Spinal cord (tissue), 9 donors: ENCODE measurements at regions not wholly inside any gene's neighbourhood (a gene's known extent, or its start where the extent isn't known, plus 50 kb on each side); places are given as distances from the start of the nearest gene placed in this dataset.
"Not testable (repeated sequence)": the region's sequence is repeated elsewhere in the genome, so short reads cannot be mapped to it uniquely, and the experiment has no call there.

Source experiments
- DNase-seq, 6 donors: peaks; one replicate each; pipeline versions ENCODE4 v3.0.0 to v3.0.0-alpha.2; 2013 to 2015; ENCODE audit warnings: low spot score in 6 of 6, low read depth in 4 of 6
- H3K27ac ChIP-seq: one replicate; pipeline ENCODE4 v1.5.1; 2013; ENCODE audit warnings: low read depth, low read length, control low read depth
- H3K27me3 ChIP-seq: one replicate; pipeline ENCODE4 v1.6.1; 2013; ENCODE audit warnings: low read length; ENCODE audit not compliant: control insufficient read depth, insufficient read depth
- H3K36me3 ChIP-seq: one replicate; pipeline ENCODE4 v1.6.1; 2013; ENCODE audit warnings: low read length; ENCODE audit not compliant: control insufficient read depth, insufficient read depth
- H3K4me1 ChIP-seq: one replicate; pipeline ENCODE4 v1.6.1; 2013; ENCODE audit warnings: low read length; ENCODE audit not compliant: control insufficient read depth, insufficient read depth
- H3K4me3 ChIP-seq: one replicate; pipeline ENCODE4 v1.5.1; 2013; ENCODE audit warnings: low read depth, low read length, control low read depth
- H3K9me3 ChIP-seq: one replicate; pipeline ENCODE4 v1.6.1; 2013; ENCODE audit warnings: low read length; ENCODE audit not compliant: control insufficient read depth, insufficient read depth
- WGBS: methylation state at CpG from one replicate; pipeline ENCODE4 v1.1.5; 2013; ENCODE audit warnings: missing lambda C conversion rate; ENCODE audit not compliant: insufficient coverage; 5-methylcytosine and 5-hydroxymethylcytosine counted together
- donor health status: healthy.

DNA sequence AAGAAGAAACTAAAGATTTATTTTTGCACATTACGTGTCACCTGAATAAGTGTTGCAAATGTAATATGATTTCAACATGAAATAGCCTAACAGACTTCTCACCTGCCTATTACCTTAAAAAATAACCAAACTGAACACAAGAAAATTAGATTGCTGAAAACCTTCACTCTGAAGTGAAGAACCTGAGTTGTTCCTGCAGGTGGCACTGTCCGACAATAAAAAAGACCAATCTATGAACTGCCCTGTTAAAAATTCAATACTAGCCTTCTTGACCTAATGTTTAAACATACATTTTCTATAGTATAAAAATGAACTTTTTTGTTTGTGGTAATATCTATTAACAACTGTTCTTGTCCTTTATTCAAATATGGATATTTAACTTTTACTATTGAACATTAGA, 69.2 kb upstream of the PNPLA4 start:
- no peaks in the 10 kb centered on the region for H3K4me1 ChIP-seq
- WGBS, result no CpG with 5 or more reads among the region's 2 CpGs
- H3K27ac ChIP-seq, result no peak overlapping the region
- DNase-seq, result peak in 5 of 6 donors; percentile 11 to 83 (median 48)
- H3K27me3 ChIP-seq, result peaks cover 10% of the 10 kb centered on the region
- no peaks in the 10 kb centered on the region for H3K36me3 ChIP-seq
- no peaks in the 10 kb centered on the region for H3K9me3 ChIP-seq
- H3K4me3 ChIP-seq, result no peak overlapping the region

DNA sequence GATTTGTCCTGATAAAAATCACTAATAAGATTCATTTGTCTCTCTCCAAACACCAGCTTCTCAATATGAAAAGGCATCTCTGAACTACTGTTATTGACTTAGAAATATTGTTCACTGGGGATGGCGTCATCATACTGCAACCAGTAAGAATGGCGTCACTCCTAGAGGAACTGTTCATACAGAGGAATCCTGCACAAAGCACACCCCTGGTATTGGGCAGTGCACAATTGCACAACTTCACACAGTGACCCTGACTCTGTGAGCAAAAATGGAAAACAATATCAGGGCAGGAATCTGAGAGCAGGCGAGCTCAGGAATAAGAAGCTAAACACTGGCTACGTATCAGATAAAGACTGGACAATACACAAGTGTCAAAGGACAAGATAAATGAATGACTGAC, 66.7 kb upstream of the PNPLA4 start:
- no peak for DNase-seq
- WGBS, result 91% methylated on average over 4 of the region's 4 CpGs
- no peak overlapping the region for H3K27ac ChIP-seq
- no peak overlapping the region for H3K4me3 ChIP-seq
- H3K36me3 ChIP-seq, result no peaks in the 10 kb centered on the region
- peaks cover 17% of the 10 kb centered on the region for H3K27me3 ChIP-seq
- no peaks in the 10 kb centered on the region for H3K9me3 ChIP-seq
- no peaks in the 10 kb centered on the region for H3K4me1 ChIP-seq

- not testable (repeated sequence) for H3K36me3 ChIP-seq, H3K9me3 ChIP-seq, H3K27ac ChIP-seq, H3K4me1 ChIP-seq, H3K4me3 ChIP-seq, DNase-seq
- peaks cover 18% of the 10 kb centered on the region for H3K27me3 ChIP-seq
- 92% methylated on average over 4 of the region's 6 CpGs for WGBS
Observed at GRCh38 chrX:7988013-7988759, 61.0 kb upstream of the PNPLA4 start.

- Histone ChIP-seq H3K4me1 (no peaks in the 10 kb centered on the region), H3K27ac (no peak overlapping the region), H3K9me3 (no peaks in the 10 kb centered on the region), H3K36me3 (no peaks in the 10 kb centered on the region), H3K27me3 (peaks cover 15% of the 10 kb centered on the region), H3K4me3 (no peak overlapping the region)
- WGBS, result no CpG with 5 or more reads among the region's 6 CpGs
- DNase-seq, result no peak
Observed at GRCh38 chrX:7987160-7988012, 60.2 kb upstream of the PNPLA4 start.

DNA sequence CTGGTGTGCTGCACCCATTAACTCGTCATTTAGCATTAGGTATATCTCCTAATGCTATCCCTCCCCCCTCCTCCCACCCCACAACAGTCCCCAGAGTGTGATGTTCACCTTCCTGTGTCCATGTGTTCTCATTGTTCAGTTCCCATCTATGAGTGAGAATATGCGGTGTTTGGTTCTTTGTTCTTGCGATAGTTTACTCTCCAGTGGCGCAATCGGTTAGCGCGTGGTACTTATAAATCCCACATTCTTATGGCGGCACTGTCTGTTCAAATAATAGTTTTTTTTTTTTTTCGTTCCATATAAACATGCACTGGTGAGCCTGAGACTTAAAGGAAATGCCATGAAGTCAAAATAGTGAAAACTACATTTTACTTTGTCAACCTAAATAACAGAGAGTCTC, 59.5 kb upstream of the PNPLA4 start:
- not testable (repeated sequence) for H3K9me3 ChIP-seq, H3K27ac ChIP-seq, H3K36me3 ChIP-seq, H3K4me1 ChIP-seq, H3K4me3 ChIP-seq, DNase-seq
- peaks cover 13% of the 10 kb centered on the region for H3K27me3 ChIP-seq
- no CpG with 5 or more reads among the region's 9 CpGs for WGBS

GRCh38 chrX:7985568-7985967, 58.4 kb upstream of the PNPLA4 start:
- no peak for DNase-seq
- H3K4me1 ChIP-seq, result no peaks in the 10 kb centered on the region
- H3K27me3 ChIP-seq, result peaks cover 9% of the 10 kb centered on the region
- H3K36me3 ChIP-seq, result no peaks in the 10 kb centered on the region
- no peak overlapping the region for H3K4me3 ChIP-seq
- H3K9me3 ChIP-seq, result no peaks in the 10 kb centered on the region
- H3K27ac ChIP-seq, result no peak overlapping the region

DNA sequence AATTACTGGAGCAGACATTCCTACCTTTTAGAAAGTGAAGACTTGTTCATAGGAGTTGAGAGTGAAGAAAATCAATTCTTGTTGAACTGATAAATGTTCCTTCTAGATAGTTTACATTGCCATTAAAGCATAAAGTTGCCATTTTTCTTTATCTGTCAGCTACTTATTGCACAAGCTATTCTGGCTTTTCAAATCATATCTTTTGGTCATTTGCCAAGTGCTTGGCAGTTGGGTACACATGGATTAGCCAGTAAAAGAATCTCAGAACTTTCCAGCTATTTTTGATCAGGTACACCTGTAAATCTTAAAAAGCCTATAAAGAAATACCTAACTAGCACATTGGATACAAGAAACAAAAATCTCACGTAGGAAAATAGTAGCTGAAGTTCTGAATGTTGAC, 56.4 kb upstream of the PNPLA4 start:
- Histone ChIP-seq H3K27ac (no peak overlapping the region), H3K9me3 (no peaks in the 10 kb centered on the region), H3K27me3 (peaks cover 2% of the 10 kb centered on the region), H3K4me1 (no peaks in the 10 kb centered on the region), H3K36me3 (no peaks in the 10 kb centered on the region), H3K4me3 (no peak overlapping the region)
- DNase-seq, result no peak
- WGBS, result no CpG with 5 or more reads among the region's 1 CpG
